HepG2 (cell line): ENCODE measurements at regions not wholly inside any gene's neighbourhood (a gene's known extent, or its start where the extent isn't known, plus 50 kb on each side); places are given as distances from the start of the nearest gene placed in this dataset.

ENCODE experiments used
- AGO2 ChIP-seq: fragments of 200-400 bp; formaldehyde crosslinking; optimal IDR thresholded peaks from 2 replicates; pipeline ENCODE3; 2017; ENCODE audit warnings: mild to moderate bottlenecking, low read depth, low read length, moderate library complexity
- CEBPG ChIP-seq: IDR thresholded peaks from 2 replicates; pipeline ENCODE4 v1.6.1; 2016
- ELF3 ChIP-seq: IDR thresholded peaks from 2 replicates; pipeline ENCODE4 v1.6.1; 2016; ENCODE audit warnings: missing genetic modification reagents, missing compliant biosample characterization
- FOXK2 ChIP-seq: fragments of 450-650 bp; IDR thresholded peaks from 2 replicates; pipeline ENCODE4 v1.6.1; 2016
- GATAD2A ChIP-seq: IDR thresholded peaks from 2 replicates; pipeline ENCODE4 v1.6.1; 2016
- HDAC1 ChIP-seq: sonication (generic); formaldehyde crosslinking; IDR thresholded peaks from 2 replicates; pipeline ENCODE4 v1.5.1; 2020; ENCODE audit warnings: mild to moderate bottlenecking, missing genetic modification reagents
- HDAC2 ChIP-seq: sonication (generic); formaldehyde crosslinking; IDR thresholded peaks from 2 replicates; pipeline ENCODE4 v1.4.0; 2020; ENCODE audit warnings: missing genetic modification reagents
- HNF4A ChIP-seq: sonication (generic); formaldehyde crosslinking; IDR thresholded peaks from 2 replicates; pipeline ENCODE4 v1.4.0; 2020; ENCODE audit warnings: missing genetic modification reagents
- KAT2B ChIP-seq: fragments of 150-350 bp; IDR thresholded peaks from 2 replicates; pipeline ENCODE4 v1.6.1; 2014; ENCODE audit warnings: low read depth, low read length, borderline replicate concordance
- KMT2B ChIP-seq: IDR thresholded peaks from 2 replicates; pipeline ENCODE4 v1.6.1; 2016; ENCODE audit warnings: missing genetic modification reagents, missing compliant biosample characterization
- NBN ChIP-seq: fragments of 450-650 bp; conservative IDR thresholded peaks from 2 replicates; pipeline ENCODE4 v1.6.1; 2017
- NCOA2 ChIP-seq: sonication (generic); formaldehyde crosslinking; IDR thresholded peaks from 2 replicates; pipeline ENCODE4 v1.8.0; 2022; ENCODE audit warnings: inconsistent platforms
- NCOA5 ChIP-seq: sonication (generic); formaldehyde crosslinking; IDR thresholded peaks from 2 replicates; pipeline ENCODE4 v1.4.0; 2020; ENCODE audit warnings: missing genetic modification reagents
- NR2F6 ChIP-seq, 2 experiments: IDR thresholded peaks; 2 replicates each; pipeline ENCODE4 v1.6.1; 2016; ENCODE audit warnings: antibody characterized with exemption in 1 of 2, mild to moderate bottlenecking in 1 of 2
- SIX4 ChIP-seq: sonication (generic); formaldehyde crosslinking; IDR thresholded peaks from 2 replicates; pipeline ENCODE4 v1.4.0; 2020; ENCODE audit warnings: missing genetic modification reagents
- SP4 ChIP-seq: sonication (generic); formaldehyde crosslinking; IDR thresholded peaks from 2 replicates; pipeline ENCODE4 v1.8.1; 2023; ENCODE audit warnings: mild to moderate bottlenecking, missing genetic modification reagents
- SPEN ChIP-seq: sonication (generic); formaldehyde crosslinking; IDR thresholded peaks from 2 replicates; pipeline ENCODE4 v1.5.1; 2020; ENCODE audit warnings: low read depth, mild to moderate bottlenecking, missing genetic modification reagents
- STAG1 ChIP-seq: sonication (generic); formaldehyde crosslinking; IDR thresholded peaks from 2 replicates; pipeline ENCODE4 v1.4.0; 2020; ENCODE audit warnings: missing genetic modification reagents
- TIGD3 ChIP-seq: sonication (generic); formaldehyde crosslinking; IDR thresholded peaks from 2 replicates; pipeline ENCODE4 v1.5.1; 2020; ENCODE audit warnings: mild to moderate bottlenecking, missing genetic modification reagents, borderline replicate concordance
- ZNF670 ChIP-seq: sonication (generic); formaldehyde crosslinking; IDR thresholded peaks from 2 replicates; pipeline ENCODE4 v1.8.0; 2022; ENCODE audit warnings: mild to moderate bottlenecking, missing genetic modification reagents, borderline replicate concordance
- ZNF790 ChIP-seq: sonication (generic); formaldehyde crosslinking; IDR thresholded peaks from 2 replicates; pipeline ENCODE4 v1.8.0; 2022; ENCODE audit warnings: missing genetic modification reagents, mild to moderate bottlenecking, borderline replicate concordance
- ZSCAN21 ChIP-seq: sonication (generic); formaldehyde crosslinking; IDR thresholded peaks from 2 replicates; pipeline ENCODE4 v1.8.0; 2022; ENCODE audit warnings: mild to moderate bottlenecking, missing genetic modification reagents, moderate library complexity, borderline replicate concordance
- ZSCAN30 ChIP-seq: sonication (generic); formaldehyde crosslinking; IDR thresholded peaks from 2 replicates; pipeline ENCODE4 v1.5.0; 2020; ENCODE audit warnings: mild to moderate bottlenecking, missing genetic modification reagents
- TF ChIP-seq, protein P1 (sequence below): sonication (generic); formaldehyde crosslinking; IDR thresholded peaks from 2 replicates; pipeline ENCODE4 v1.5.1; 2020; ENCODE audit warnings: mild to moderate bottlenecking, missing genetic modification reagents, borderline replicate concordance

DNA sequence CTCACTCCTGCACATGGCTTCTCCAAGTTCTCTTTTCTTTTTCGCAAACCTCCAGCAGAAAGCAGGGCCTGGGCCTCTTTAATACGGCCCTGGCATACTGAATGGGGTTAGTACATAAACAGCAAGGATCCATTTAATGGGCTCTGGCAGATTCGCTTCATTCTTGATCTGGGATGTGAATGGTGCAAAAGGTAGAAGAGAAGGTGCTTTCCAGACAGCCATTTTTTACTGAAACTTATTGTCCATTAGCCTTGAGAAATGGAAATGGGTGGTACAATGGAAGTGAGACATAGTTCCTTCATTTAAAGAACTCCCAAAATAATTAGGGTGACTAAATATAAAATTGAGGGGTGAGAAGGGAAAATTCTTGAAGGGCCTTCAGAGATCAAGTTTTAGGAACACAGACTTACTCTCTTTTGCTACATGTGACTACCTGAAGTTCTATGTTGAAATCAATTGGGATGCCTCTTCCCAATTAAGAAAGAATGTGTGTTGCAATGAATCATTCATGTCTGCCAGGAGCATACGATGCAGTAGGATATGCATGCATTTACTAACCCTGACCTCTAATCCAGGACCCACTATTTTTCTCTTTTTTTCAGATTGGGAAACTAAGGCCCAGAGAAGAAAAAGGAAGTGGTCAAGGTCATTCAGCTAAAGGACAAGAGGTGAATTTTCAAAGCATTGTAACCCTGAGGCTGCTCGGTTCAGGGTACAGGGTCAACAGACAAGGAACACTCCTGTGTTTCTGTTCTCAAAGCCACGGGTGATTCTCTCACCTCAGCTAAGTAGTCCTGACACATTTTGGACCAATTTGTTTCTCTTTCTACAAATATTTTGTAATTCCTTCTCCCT, 144.1 kb downstream of the BBOX1 start (continued):
- TF ChIP-seq ZNF790, result no peak
- TF ChIP-seq NBN, result no peak
- 0 out of 2 replicates have a peak, but pooled peaks have one; percentile 21 for TF ChIP-seq HDAC2 (CRISPR knock-in tag)
- no peak for TF ChIP-seq AGO2
- TF ChIP-seq NR2F6 (IDR thresholded peaks at IDR 0.05), result no peak
- TF ChIP-seq NR2F6 (CRISPR knock-in tag; IDR thresholded peaks at IDR 0.05), result 0 out of 2 replicates have a peak, but pooled peaks have one; percentile 29
- TF ChIP-seq STAG1 (CRISPR knock-in tag), result 0 out of 2 replicates have a peak, but pooled peaks have one; percentile 5
- no peak for TF ChIP-seq SIX4
- no peak for TF ChIP-seq NCOA5
- no peak for TF ChIP-seq SP4 (CRISPR knock-in tag)
- no peak for TF ChIP-seq KMT2B (CRISPR knock-in tag)
- 0 out of 2 replicates have a peak, but pooled peaks have one; percentile 20 for TF ChIP-seq ELF3 (CRISPR knock-in tag)
- TF ChIP-seq SPEN (CRISPR knock-in tag), result no peak
- peak; percentile 66 for TF ChIP-seq HNF4A
- TF ChIP-seq ZSCAN30 (CRISPR knock-in tag), result no peak
- TF ChIP-seq, protein P1, sequence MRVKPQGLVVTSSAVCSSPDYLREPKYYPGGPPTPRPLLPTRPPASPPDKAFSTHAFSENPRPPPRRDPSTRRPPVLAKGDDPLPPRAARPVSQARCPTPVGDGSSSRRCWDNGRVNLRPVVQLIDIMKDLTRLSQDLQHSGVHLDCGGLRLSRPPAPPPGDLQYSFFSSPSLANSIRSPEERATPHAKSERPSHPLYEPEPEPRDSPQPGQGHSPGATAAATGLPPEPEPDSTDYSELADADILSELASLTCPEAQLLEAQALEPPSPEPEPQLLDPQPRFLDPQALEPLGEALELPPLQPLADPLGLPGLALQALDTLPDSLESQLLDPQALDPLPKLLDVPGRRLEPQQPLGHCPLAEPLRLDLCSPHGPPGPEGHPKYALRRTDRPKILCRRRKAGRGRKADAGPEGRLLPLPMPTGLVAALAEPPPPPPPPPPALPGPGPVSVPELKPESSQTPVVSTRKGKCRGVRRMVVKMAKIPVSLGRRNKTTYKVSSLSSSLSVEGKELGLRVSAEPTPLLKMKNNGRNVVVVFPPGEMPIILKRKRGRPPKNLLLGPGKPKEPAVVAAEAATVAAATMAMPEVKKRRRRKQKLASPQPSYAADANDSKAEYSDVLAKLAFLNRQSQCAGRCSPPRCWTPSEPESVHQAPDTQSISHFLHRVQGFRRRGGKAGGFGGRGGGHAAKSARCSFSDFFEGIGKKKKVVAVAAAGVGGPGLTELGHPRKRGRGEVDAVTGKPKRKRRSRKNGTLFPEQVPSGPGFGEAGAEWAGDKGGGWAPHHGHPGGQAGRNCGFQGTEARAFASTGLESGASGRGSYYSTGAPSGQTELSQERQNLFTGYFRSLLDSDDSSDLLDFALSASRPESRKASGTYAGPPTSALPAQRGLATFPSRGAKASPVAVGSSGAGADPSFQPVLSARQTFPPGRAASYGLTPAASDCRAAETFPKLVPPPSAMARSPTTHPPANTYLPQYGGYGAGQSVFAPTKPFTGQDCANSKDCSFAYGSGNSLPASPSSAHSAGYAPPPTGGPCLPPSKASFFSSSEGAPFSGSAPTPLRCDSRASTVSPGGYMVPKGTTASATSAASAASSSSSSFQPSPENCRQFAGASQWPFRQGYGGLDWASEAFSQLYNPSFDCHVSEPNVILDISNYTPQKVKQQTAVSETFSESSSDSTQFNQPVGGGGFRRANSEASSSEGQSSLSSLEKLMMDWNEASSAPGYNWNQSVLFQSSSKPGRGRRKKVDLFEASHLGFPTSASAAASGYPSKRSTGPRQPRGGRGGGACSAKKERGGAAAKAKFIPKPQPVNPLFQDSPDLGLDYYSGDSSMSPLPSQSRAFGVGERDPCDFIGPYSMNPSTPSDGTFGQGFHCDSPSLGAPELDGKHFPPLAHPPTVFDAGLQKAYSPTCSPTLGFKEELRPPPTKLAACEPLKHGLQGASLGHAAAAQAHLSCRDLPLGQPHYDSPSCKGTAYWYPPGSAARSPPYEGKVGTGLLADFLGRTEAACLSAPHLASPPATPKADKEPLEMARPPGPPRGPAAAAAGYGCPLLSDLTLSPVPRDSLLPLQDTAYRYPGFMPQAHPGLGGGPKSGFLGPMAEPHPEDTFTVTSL, result peak; percentile 30; the same call in 1 of the 2 replicates
- no peak for TF ChIP-seq KAT2B
- TF ChIP-seq GATAD2A (CRISPR knock-in tag), result peak; percentile 57
- no peak for TF ChIP-seq ZSCAN21 (CRISPR knock-in tag)
- TF ChIP-seq CEBPG (CRISPR knock-in tag), result 0 out of 2 replicates have a peak, but pooled peaks have one; percentile 23
- 0 out of 2 replicates have a peak, but pooled peaks have one; percentile 31 for TF ChIP-seq ZNF670
- TF ChIP-seq FOXK2, result no peak
- no peak for TF ChIP-seq TIGD3
- 0 out of 2 replicates have a peak, but pooled peaks have one; percentile 20 for TF ChIP-seq HDAC1 (CRISPR knock-in tag)
- TF ChIP-seq NCOA2 (CRISPR knock-in tag), result peak; percentile 54; the same call in 1 of the 2 replicates
